ENCODE measurements at regions not wholly inside any gene's neighbourhood (a gene's known extent, or its start where the extent isn't known, plus 50 kb on each side); places are given as distances from the start of the nearest gene placed in this dataset.

GRCh38 chr20:61048302-61048701, 203.8 kb upstream of the CDH4 start:
- Histone ChIP-seq H3K9me2 (ENCODE audit: insufficient read depth, low read length) (no peaks in the 10 kb centered on the region), H3K79me2 (ENCODE audit: insufficient read depth, low read depth, low read length) (no peaks in the 10 kb centered on the region), H3K36me3 (ENCODE audit: insufficient read depth, low read length) (no peaks in the 10 kb centered on the region), H4K20me1 (ENCODE audit: insufficient read depth, low read length) (no peaks in the 10 kb centered on the region), H3K4me1 (ENCODE audit: insufficient read depth, low read length, poor library complexity, severe bottlenecking) (no peaks in the 10 kb centered on the region), H2AFZ (ENCODE audit: low read length) (no peak overlapping the region), H3K4me2 (ENCODE audit: low read length) (no peak overlapping the region), H3K4me3 (ENCODE audit: low read depth, low read length, poor library complexity, severe bottlenecking) (no peak overlapping the region), H3K27ac (ENCODE audit: low read depth, low read length, poor library complexity, severe bottlenecking) (no peak overlapping the region), H3K9me3 (ENCODE audit: low read length) (no peaks in the 10 kb centered on the region)
- no peak for DNase-seq (ENCODE audit: low spot score)
- no peak for TF ChIP-seq CTCF (conservative IDR thresholded peaks at IDR 0.05; ENCODE audit: low read length)
- TF ChIP-seq EZH2phosphoT487 (IDR thresholded peaks at IDR 0.05; ENCODE audit: borderline replicate concordance, low read depth, low read length), result no peak
- ChIA-PET CTCF (ENCODE audit: unreplicated experiment) (no interaction called here), POLR2A (no interaction called here)
- intact Hi-C loops (cut with micrococcal nuclease; ENCODE audit: unreplicated experiment), result no loop called here
- BruUV-seq (replicated peaks), result no TSS peak

- intact Hi-C loops (cut with micrococcal nuclease; ENCODE audit: unreplicated experiment), result no loop called here
- ChIA-PET CTCF (ENCODE audit: unreplicated experiment) (no interaction called here), POLR2A (no interaction called here)
- BruUV-seq (replicated peaks), result no TSS peak
- Histone ChIP-seq H3K9me2 (ENCODE audit: insufficient read depth, low read length) (no peaks in the 10 kb centered on the region), H4K20me1 (ENCODE audit: insufficient read depth, low read length) (no peaks in the 10 kb centered on the region), H3K4me1 (ENCODE audit: insufficient read depth, low read length, poor library complexity, severe bottlenecking) (no peaks in the 10 kb centered on the region), H2AFZ (ENCODE audit: low read length) (no peak overlapping the region), H3K27ac (ENCODE audit: low read depth, low read length, poor library complexity, severe bottlenecking) (no peak overlapping the region), H3K79me2 (ENCODE audit: insufficient read depth, low read depth, low read length) (no peaks in the 10 kb centered on the region), H3K9me3 (ENCODE audit: low read length) (no peaks in the 10 kb centered on the region), H3K4me2 (ENCODE audit: low read length) (no peak overlapping the region), H3K36me3 (ENCODE audit: insufficient read depth, low read length) (no peaks in the 10 kb centered on the region), H3K4me3 (ENCODE audit: low read depth, low read length, poor library complexity, severe bottlenecking) (no peak overlapping the region)
- TF ChIP-seq EZH2phosphoT487 (IDR thresholded peaks at IDR 0.05; ENCODE audit: borderline replicate concordance, low read depth, low read length) (no peak), CTCF (conservative IDR thresholded peaks at IDR 0.05; ENCODE audit: low read length) (no peak)
- no peak for DNase-seq (ENCODE audit: low spot score)
These were observed 202.4 kb upstream of the CDH4 start for GRCh38 chr20:61049684-61050083.

GRCh38 chr20:61050336-61050890, 201.6 kb upstream of the CDH4 start:
- DNase-seq (ENCODE audit: low spot score), result no peak
- no TSS peak for BruUV-seq (replicated peaks)
- H3K79me2 ChIP-seq (ENCODE audit: insufficient read depth, low read depth, low read length), result no peaks in the 10 kb centered on the region
- H3K36me3 ChIP-seq (ENCODE audit: insufficient read depth, low read length), result no peaks in the 10 kb centered on the region
- no peaks in the 10 kb centered on the region for H3K4me1 ChIP-seq (ENCODE audit: insufficient read depth, low read length, poor library complexity, severe bottlenecking)
- intact Hi-C loops (cut with micrococcal nuclease; ENCODE audit: unreplicated experiment), result no loop called here
- POLR2A ChIA-PET, result no interaction called here
- H3K4me2 ChIP-seq (ENCODE audit: low read length), result no peak overlapping the region
- no peak overlapping the region for H3K27ac ChIP-seq (ENCODE audit: low read depth, low read length, poor library complexity, severe bottlenecking)
- no peak overlapping the region for H2AFZ ChIP-seq (ENCODE audit: low read length)
- H3K4me3 ChIP-seq (ENCODE audit: low read depth, low read length, poor library complexity, severe bottlenecking), result no peak overlapping the region
- no peaks in the 10 kb centered on the region for H3K9me2 ChIP-seq (ENCODE audit: insufficient read depth, low read length)
- H3K9me3 ChIP-seq (ENCODE audit: low read length), result no peaks in the 10 kb centered on the region
- CTCF ChIA-PET (ENCODE audit: unreplicated experiment), result no interaction called here
- H4K20me1 ChIP-seq (ENCODE audit: insufficient read depth, low read length), result no peaks in the 10 kb centered on the region
- TF ChIP-seq EZH2phosphoT487 (IDR thresholded peaks at IDR 0.05; ENCODE audit: borderline replicate concordance, low read depth, low read length), result no peak

Measured in OCI-LY7 (cell line).